IMR-90 (cell line): ENCODE measurements at regions not wholly inside any gene's neighbourhood (a gene's known extent, or its start where the extent isn't known, plus 50 kb on each side); places are given as distances from the start of the nearest gene placed in this dataset.

ENCODE experiments used
- ATAC-seq: fragments of 200-7000 bp; cut with Tn5 transposase; 2 replicates; pipeline ENCODE4 v1.9.1; 2020; ENCODE audit warnings: low read depth, mild to moderate bottlenecking, moderate library complexity
- BruUV-seq: library from RNA; stranded (reverse); fragments of 400-500 nt; replicated peaks from 2 replicates; lab custom pipeline; 2021; lab: Mats Ljungman, UMichigan
- CTCF ChIA-PET: fragments of 300-600 bp; formaldehyde crosslinking; extraction: SDS; loops from one replicate; lab custom pipeline; 2021; ENCODE audit warnings: antibody characterized with exemption; lab: Yijun Ruan, JAX
- POLR2A ChIA-PET: fragments of 300-600 bp; sonication (Branson Sonifier 250); formaldehyde crosslinking; loops from one replicate; lab custom pipeline; 2022; ENCODE audit warnings: antibody characterized with exemption; ENCODE audit not compliant: unreplicated experiment; lab: Charles Lee
- DNase-seq: peaks from one replicate; pipeline ENCODE4 v3.0.0; 2013
- H2AFZ ChIP-seq: replicated peaks from 2 replicates; pipeline ENCODE3; 2013; ENCODE audit warnings: low read length, mild to moderate bottlenecking; ENCODE audit not compliant: poor library complexity
- H2AK5ac ChIP-seq: 2 replicates; pipeline ENCODE4 v1.6.1; 2013; ENCODE audit warnings: low read depth, low read length, inconsistent platforms
- H2AK9ac ChIP-seq: replicated peaks from 2 replicates; pipeline ENCODE3; 2013; ENCODE audit warnings: mild to moderate bottlenecking, low read depth, low read length, moderate library complexity; ENCODE audit not compliant: poor library complexity
- H2BK120ac ChIP-seq: 2 replicates; pipeline ENCODE4 v1.6.1; 2013; ENCODE audit warnings: low read depth, low read length, inconsistent platforms
- H2BK15ac ChIP-seq: 3 replicates; pipeline ENCODE4 v1.6.1; 2013; ENCODE audit warnings: low read depth, low read length, inconsistent platforms
- H2BK20ac ChIP-seq: 2 replicates; pipeline ENCODE4 v1.6.1; 2013; ENCODE audit warnings: low read depth, mild to moderate bottlenecking, inconsistent platforms, low read length, moderate library complexity
- H2BK5ac ChIP-seq: 2 replicates; pipeline ENCODE4 v1.6.1; 2013; ENCODE audit warnings: mild to moderate bottlenecking, low read depth, low read length, inconsistent platforms; ENCODE audit not compliant: poor library complexity, severe bottlenecking
- H3K14ac ChIP-seq: replicated peaks from 2 replicates; pipeline ENCODE4 v1.6.1; 2013; ENCODE audit warnings: low read depth, low read length, inconsistent platforms
- H3K18ac ChIP-seq: 2 replicates; pipeline ENCODE4 v1.6.1; 2013; ENCODE audit warnings: low read depth, low read length, control low read depth
- H3K23ac ChIP-seq: 2 replicates; pipeline ENCODE4 v1.6.1; 2013; ENCODE audit warnings: low read depth, low read length, inconsistent platforms
- H3K27ac ChIP-seq: 2 replicates; pipeline ENCODE4 v1.5.1; 2013; ENCODE audit warnings: mild to moderate bottlenecking, control low read depth, low read length; ENCODE audit not compliant: insufficient read depth
- H3K27me3 ChIP-seq: 2 replicates; pipeline ENCODE4 v1.6.1; 2013; ENCODE audit warnings: low read length; ENCODE audit not compliant: control insufficient read depth, insufficient read depth
- H3K36me3 ChIP-seq: 2 replicates; pipeline ENCODE4 v1.6.1; 2013; ENCODE audit warnings: low read length, mixed read lengths; ENCODE audit not compliant: control insufficient read depth, insufficient read depth
- H3K4ac ChIP-seq: 2 replicates; pipeline ENCODE4 v1.6.1; 2013; ENCODE audit warnings: low read depth, low read length, inconsistent platforms
- H3K4me1 ChIP-seq: 2 replicates; pipeline ENCODE4 v1.6.1; 2013; ENCODE audit warnings: low read length, mixed read lengths; ENCODE audit not compliant: control insufficient read depth, insufficient read depth
- H3K4me2 ChIP-seq: 2 replicates; pipeline ENCODE4 v1.6.1; 2013; ENCODE audit warnings: low read depth, mild to moderate bottlenecking, control low read depth, low read length, moderate library complexity
- H3K4me3 ChIP-seq: 2 replicates; pipeline ENCODE4 v1.5.1; 2013; ENCODE audit warnings: low read depth, mild to moderate bottlenecking, control low read depth, low read length, moderate library complexity; ENCODE audit not compliant: insufficient read depth
- H3K56ac ChIP-seq: 2 replicates; pipeline ENCODE4 v1.6.1; 2013; ENCODE audit warnings: low read length, inconsistent platforms; ENCODE audit not compliant: insufficient read depth; ENCODE audit errors: extremely low read depth
- H3K79me1 ChIP-seq, 2 experiments: 2 replicates each; pipeline ENCODE4 v1.6.1; 2013; ENCODE audit warnings: low read length in 2 of 2, inconsistent platforms in 1 of 2, low read depth in 1 of 2
- H3K9ac ChIP-seq: 2 replicates; pipeline ENCODE4 v1.6.1; 2013; ENCODE audit warnings: low read depth, low read length, control low read depth
- H3K9me1 ChIP-seq: 2 replicates; pipeline ENCODE4 v1.6.1; 2013; ENCODE audit warnings: low read length, inconsistent platforms; ENCODE audit not compliant: insufficient read depth
- H3K9me3 ChIP-seq: 2 replicates; pipeline ENCODE4 v1.6.1; 2013; ENCODE audit warnings: low read length; ENCODE audit not compliant: control insufficient read depth, insufficient read depth
- H4K20me1 ChIP-seq: 2 replicates; pipeline ENCODE4 v1.6.1; 2013; ENCODE audit warnings: low read length, inconsistent platforms; ENCODE audit not compliant: insufficient read depth
- H4K5ac ChIP-seq: 2 replicates; pipeline ENCODE4 v1.6.1; 2013; ENCODE audit warnings: mild to moderate bottlenecking, low read depth, low read length, control low read depth
- H4K8ac ChIP-seq, 2 experiments: 2 replicates each; pipeline ENCODE4 v1.6.1; 2013; ENCODE audit warnings: low read depth in 2 of 2, low read length in 2 of 2, control low read depth in 1 of 2, inconsistent platforms in 1 of 2
- H4K91ac ChIP-seq: 2 replicates; pipeline ENCODE4 v1.6.1; 2013; ENCODE audit warnings: low read depth, low read length, inconsistent platforms; ENCODE audit not compliant: insufficient read depth
- CEBPB ChIP-seq: IDR thresholded peaks from 2 replicates; pipeline ENCODE4 v1.6.1; 2012; ENCODE audit warnings: low read depth, low read length, improper control_type of control experiment
- ELK1 ChIP-seq: fragments of 150-350 bp; IDR thresholded peaks from 2 replicates; pipeline ENCODE4 v1.6.1; 2016; ENCODE audit warnings: low read depth, mild to moderate bottlenecking, low read length, moderate library complexity, borderline replicate concordance
- WGBS, 2 experiments: methylation state at CpG; one replicate each; pipeline versions ENCODE4 v1.1.5 to v1.1.7; 2013; ENCODE audit warnings: missing lambda C conversion rate in 2 of 2; ENCODE audit not compliant: insufficient read length in 1 of 2; ENCODE audit errors: extremely low coverage in 2 of 2; 5-methylcytosine and 5-hydroxymethylcytosine counted together
- dilution Hi-C: fragments of 300-500 bp; cut with HindIII; formaldehyde crosslinking; loops from one replicate; pipeline ENCODE4 v1.14.3; 2018; ENCODE audit warnings: low sequenced_read_pairs; ENCODE audit not compliant: unreplicated experiment
- in situ Hi-C: fragments of 300-500 bp; cut with MboI; formaldehyde crosslinking; loops from 3 replicates; pipeline ENCODE4 v1.14.3; 2019; ENCODE audit warnings: low sequenced_read_pairs, inconsistent platforms, mixed read lengths
- intact Hi-C: fragments of 100-400 bp; cut with micrococcal nuclease; formaldehyde crosslinking; loops from 2 replicates; pipeline ENCODE4 v1.10.0; 2022

GRCh38 chr17:69640073-69640472, 225.6 kb downstream of the MAP2K6 start:
- Histone ChIP-seq H3K9ac (no peak overlapping the region), H3K27me3 (no peaks in the 10 kb centered on the region), H3K14ac (no peak overlapping the region), H2BK15ac (no peak overlapping the region), H3K9me3 (no peaks in the 10 kb centered on the region), H3K9me1 (no peaks in the 10 kb centered on the region; the same call in 1 of the 2 replicates), H4K20me1 (no peaks in the 10 kb centered on the region), H2BK5ac (no peak overlapping the region), H3K4ac (no peak overlapping the region), H2AK9ac (no peak overlapping the region), H3K4me3 (no peak overlapping the region), H3K79me1 (no peaks in the 10 kb centered on the region), H2BK120ac (no peak overlapping the region), H3K27ac (no peak overlapping the region), H3K4me1 (peaks cover 8% of the 10 kb centered on the region), H2AK5ac (no peak overlapping the region), H3K36me3 (no peaks in the 10 kb centered on the region), H2AFZ (no peak overlapping the region), H3K4me2 (no peak overlapping the region), H4K91ac (no peak overlapping the region), H3K56ac (no peak overlapping the region), H4K8ac (no peak overlapping the region), H2BK20ac (no peak overlapping the region), H3K18ac (no peak overlapping the region), H3K23ac (no peak overlapping the region), H4K5ac (no peak overlapping the region)
- TF ChIP-seq CEBPB (peak; percentile 75), ELK1 (no peak)
- BruUV-seq, result no TSS peak
- CTCF ChIA-PET, result interaction anchor here (0.6 kb wide), 1 partner anchor 112 kb away, joined by 6 read pairs; no protein-coding TSS in a partner anchor
- DNase-seq (no peak), ATAC-seq (no peak)
- dilution Hi-C loops (no loop called here), in situ Hi-C loops (no loop called here), intact Hi-C loops (no loop called here)
- POLR2A ChIA-PET, result no interaction called here
- WGBS, 2 experiments, result no CpG with 5 or more reads among the region's 3 CpGs
